ENCODE measurements at regions not wholly inside any gene's neighbourhood (a gene's known extent, or its start where the extent isn't known, plus 50 kb on each side); places are given as distances from the start of the nearest gene placed in this dataset.
"Not testable (repeated sequence)": the region's sequence is repeated elsewhere in the genome, so short reads cannot be mapped to it uniquely, and the experiment has no call there.

DNA sequence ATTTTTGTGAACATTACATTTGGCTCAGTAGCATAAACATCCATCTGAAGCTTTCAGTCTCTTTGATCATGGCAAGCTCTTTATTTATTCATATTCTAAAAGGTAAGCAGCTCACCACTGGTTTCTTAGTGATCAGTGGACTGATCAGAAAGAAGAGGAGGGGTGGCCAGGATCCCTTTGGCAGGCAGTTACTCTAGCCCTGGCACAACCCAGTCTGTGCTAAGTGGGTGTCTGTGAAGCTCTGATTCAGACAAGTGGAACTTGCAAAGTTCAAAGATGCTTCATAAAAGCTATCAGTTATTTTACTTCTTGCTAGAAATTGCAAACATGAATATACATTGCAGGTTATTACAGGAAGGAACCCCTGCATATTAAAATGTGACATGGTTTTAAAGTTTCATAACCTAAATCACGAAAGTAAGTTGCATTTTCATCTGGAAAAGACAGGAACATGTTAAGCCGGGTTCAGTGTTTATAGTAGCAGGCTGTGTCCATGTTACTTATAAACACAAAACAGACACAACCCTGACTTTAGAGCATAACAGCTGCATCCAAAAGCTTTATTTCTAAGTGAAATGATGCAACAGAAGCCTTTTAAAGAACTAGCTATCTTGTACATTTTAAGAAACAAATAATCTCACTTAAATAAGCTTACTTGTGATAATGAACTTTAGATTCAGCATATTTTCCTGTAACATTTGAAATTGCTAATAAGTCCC, 785.3 kb downstream of the MCTP2 start:
- no peak for DNase-seq (ENCODE audit: low spot score)

GRCh38 chr15:95017666-95018328, 786.4 kb downstream of the MCTP2 start:
- no peak for DNase-seq (ENCODE audit: low spot score)

DNA sequence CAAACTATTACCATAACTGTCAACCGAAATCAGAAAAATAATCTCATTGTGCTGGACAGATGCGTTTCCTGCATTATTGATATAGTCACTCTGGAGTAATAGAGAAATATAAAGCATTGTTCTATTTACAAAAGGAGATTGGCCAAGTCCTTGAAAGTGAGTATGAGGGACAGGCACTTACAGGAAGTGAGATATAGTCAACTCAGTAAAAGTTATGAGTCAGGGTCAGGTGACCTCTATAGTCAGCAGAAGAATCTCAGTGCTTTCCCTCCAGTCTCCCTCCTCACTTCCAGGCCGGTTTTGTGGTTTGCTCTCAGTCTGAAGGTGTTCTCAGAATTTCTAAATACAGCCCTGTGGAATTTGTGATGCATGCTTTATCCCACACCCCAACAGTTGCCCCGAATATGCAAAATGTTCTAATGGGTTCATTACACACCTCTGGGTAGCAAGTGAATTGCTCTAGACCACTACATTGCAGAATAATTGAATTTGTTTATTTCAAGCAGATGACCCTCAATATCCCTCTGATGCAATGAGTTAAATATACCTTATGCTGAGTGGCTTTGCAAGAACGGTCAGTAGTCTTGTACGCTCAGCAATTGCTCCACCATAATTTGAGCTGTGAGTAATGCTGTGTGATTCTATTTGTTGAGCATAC, 787.7 kb downstream of the MCTP2 start:
- no peak for DNase-seq (ENCODE audit: low spot score)

DNA sequence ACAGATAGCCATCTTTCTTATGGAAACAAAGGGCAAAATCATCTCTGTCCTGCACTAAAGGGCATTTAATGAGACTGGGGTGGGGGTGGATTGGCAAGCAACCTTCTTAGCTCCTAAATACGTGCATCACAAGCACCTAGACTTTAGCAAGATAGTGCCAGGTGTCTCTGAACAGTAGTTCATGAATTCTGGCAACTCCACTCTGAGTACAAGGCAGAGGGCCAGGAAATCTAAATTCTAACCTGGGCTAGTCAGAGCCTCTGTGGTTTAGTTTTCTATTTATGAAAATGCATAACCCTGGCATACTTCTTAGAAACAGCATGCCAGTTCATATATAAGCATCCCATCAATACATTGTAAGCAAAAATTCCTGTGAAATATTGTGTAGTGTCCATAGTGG, 788.5 kb downstream of the MCTP2 start:
- no peak for DNase-seq (ENCODE audit: low spot score)

DNA sequence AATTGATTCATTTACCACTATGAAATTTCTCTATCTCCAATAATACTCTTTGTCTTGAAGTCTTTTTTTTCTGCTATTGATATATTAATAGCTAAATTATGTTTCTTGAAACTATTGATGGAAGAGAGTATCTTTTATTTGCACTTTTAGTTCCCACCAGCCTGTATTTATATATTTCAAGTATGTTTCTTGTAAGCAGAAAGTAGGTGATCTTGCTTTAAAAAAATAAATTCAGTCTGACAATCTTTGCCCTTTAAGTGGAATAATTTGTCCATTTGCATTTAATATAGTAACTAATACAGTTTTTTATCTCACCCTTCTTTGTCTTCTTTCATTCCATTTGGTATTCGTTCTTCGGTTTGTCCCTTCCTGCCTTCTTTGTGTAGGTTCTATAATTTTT, 790.5 kb downstream of the MCTP2 start:
- DNase-seq (ENCODE audit: low spot score): no peak

DNA sequence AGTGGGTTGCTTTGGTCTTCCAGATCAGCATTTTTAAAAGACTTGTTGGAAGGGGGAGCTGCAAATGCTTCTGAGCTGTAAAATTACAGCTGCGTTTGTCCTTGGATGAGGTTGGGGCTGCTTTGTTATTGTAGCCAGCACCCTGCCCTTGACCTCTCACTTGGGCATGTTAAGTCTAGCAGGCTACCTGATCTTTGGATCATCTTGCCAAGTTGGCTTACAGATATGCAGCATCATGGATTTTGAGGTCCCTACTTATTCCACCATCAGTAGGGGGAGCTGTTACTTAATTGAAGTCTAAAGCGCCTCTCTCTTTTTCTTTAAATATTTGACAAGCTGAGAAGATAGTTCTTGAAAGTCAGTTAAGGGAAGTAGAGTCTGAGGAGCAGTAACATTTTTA, 793.0 kb downstream of the MCTP2 start:
- DNase-seq (ENCODE audit: low spot score): no peak

DNA sequence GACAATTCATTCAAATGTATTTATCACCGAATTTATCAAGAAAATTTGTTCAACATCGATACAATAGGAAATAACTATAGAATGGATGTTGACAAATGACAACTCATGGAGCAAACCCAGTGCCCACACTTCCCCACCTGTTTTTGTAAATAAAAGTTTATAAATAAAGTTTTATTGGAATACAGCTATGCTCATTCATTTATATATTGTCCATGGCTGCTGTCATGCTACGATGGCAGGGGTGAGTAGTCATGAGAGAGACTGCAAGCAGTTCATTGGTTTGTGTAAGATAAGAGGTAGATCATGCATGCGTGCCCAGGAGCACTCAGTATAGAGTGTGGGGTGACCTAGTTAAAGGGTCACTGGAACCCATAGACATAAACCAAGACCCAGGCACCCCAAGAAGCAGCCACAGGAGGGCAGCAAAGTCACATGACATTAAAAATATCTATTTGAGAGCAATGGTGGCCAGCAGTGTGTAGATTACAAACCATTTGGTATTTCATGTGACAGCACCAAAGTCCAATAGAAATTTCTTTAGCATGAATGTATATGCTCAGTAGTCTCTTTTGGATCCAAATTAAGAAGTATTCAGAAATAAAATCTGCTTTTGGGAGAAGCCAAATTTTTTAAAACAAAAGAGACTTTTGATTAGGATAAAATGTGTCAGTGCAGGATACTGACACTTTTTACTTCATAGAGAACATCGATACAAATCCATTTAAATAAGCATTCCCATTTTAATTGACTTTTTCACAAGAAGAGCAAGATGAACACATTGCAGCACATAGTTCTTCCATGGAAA, 794.8 kb downstream of the MCTP2 start:
- peak; percentile 53 for DNase-seq (ENCODE audit: low spot score)

DNA sequence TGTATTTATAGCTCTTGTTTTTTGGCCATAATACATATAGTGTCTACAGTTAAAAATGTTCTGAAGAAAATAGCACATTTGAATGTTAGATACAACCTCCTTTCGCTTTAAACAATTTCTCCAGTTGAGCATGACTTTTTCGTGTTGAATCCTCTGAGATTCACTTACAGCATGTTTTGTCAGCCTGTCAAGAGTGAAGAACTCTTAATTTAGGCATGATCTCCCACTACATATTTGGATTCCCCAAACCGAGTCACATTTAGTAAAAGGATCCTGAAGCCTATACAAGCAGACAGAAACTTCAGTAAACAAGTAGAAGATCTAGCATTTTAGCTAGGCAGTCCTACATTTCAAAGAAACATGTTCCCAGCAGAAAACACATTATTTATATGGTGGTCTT, 796.6 kb downstream of the MCTP2 start:
- no peak for DNase-seq (ENCODE audit: low spot score)

GRCh38 chr15:95032156-95032555, 800.8 kb downstream of the MCTP2 start:
- no peak for DNase-seq (ENCODE audit: low spot score)

DNA sequence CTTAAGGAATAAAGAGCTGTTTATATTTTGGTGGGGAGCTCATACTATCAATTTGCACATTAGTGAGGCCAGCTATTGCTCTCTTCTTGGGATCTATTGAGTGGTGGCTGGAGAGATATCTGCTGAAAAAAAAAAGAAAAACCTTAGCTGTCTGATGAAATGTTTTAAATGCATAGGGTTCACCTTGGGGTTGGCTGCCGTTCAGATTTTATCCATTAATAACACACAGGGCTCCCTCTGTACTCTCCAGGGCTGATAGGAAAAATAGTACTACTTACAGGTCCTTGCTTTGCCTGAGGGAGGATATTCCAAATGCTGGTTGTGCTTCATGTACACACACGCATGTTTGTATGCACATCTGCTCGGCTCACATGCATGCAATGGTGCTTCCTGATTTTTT, 803.7 kb downstream of the MCTP2 start:
- no peak for DNase-seq (ENCODE audit: low spot score)

DNA sequence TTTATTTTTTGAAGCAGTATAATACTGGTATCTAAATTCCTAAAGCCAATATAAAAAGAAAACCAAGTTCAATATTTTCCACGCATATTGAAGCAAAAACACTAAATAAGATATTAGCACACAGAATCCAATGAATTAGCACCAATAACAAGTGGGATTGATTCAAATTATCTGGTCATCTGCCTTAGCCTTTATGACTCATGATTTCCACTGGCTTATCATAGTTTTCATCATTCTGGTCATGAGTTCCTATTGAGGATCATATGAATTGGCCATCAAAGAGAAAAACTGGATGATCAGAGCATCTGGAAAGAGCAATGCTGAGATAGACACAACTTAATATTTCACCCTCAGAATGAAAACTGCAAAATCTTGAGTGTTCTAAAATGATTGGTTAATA, 809.9 kb downstream of the MCTP2 start:
- DNase-seq (ENCODE audit: low spot score): peak; percentile 55

GRCh38 chr15:95043236-95043932, 812.0 kb downstream of the MCTP2 start:
- DNase-seq (ENCODE audit: low spot score): not testable (repeated sequence)

GRCh38 chr15:95043933-95044313, 812.6 kb downstream of the MCTP2 start:
- no peak for DNase-seq (ENCODE audit: low spot score)

DNA sequence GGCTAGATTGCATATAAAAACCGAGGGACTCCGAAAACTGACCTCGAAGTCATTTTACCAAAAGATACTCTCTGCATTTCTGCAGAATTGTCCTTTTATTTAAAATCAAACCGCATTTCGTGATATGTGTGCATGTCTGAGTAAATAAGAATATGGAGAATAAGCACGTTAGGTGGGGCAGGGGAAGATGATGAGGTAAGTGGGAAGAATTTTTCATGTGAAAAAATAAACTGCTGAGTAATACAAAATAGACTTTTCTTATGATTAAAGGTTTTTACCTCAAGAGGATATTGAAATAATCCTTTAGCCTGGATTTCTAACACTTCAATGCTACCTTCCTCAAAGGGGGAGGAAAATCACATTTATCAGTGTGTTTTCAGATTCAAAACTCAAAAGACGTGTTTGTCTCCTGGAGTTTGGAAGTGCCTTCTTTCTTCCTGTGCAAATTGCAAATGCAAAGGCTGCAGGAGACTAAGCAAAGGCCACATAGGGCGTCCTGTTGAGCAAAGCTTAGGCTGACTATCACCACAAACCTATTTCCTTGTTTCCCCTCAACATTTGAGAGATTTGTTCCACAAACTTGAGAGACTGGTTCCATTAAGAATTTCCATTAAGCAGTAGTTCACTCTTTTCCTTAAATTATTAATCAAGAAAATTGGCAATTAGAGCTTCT, 813.5 kb downstream of the MCTP2 start:
- no peak for DNase-seq (ENCODE audit: low spot score)

DNA sequence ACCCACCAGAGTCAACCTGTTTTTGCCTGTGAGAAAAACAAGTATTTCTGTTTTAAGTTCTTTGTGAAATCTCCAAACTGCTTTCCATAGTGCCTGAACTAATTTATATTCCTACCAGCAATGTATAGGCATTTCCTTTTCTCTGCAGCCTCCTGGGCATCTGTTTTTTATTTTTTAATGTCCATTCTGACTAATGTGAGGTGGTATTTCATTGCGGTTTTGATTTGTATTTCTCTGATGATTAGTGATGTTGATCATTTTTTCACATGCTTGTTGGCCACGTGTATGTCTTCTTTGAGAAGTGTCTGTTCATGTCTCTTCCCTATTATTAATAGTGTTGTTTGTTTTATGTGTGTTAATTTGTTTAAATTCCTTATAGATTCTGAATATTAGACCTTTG, 820.5 kb downstream of the MCTP2 start:
- no peak for DNase-seq (ENCODE audit: low spot score)

- DNase-seq (ENCODE audit: low spot score): no peak
Observed at GRCh38 chr15:95059346-95059905, 828.1 kb downstream of the MCTP2 start.

GRCh38 chr15:95068701-95069521, 837.5 kb downstream of the MCTP2 start:
- DNase-seq (ENCODE audit: low spot score): no peak

GRCh38 chr15:95075792-95076677, 844.7 kb downstream of the MCTP2 start:
- no peak for DNase-seq (ENCODE audit: low spot score)

DNA sequence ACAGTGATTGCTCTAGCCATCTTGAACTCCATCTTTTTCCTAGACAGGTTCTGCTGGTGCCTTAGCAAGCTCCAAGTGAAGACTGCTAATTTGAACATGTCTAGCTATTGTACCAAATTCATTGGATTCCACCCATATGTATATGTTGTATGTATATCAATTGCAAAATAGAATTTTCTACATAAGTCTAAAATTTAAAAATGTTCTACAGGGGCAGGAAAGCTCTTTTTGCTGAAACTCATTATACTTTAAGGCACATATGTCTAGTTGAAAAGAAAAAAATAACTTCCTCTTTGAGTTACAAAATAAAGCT, 845.3 kb downstream of the MCTP2 start:
- DNase-seq (ENCODE audit: low spot score): no peak

Data from COLO829 (cell line).